ENCODE measurements at regions not wholly inside any gene's neighbourhood (a gene's known extent, or its start where the extent isn't known, plus 50 kb on each side); places are given as distances from the start of the nearest gene placed in this dataset.
"Not testable (repeated sequence)": the region's sequence is repeated elsewhere in the genome, so short reads cannot be mapped to it uniquely, and the experiment has no call there.

DNA sequence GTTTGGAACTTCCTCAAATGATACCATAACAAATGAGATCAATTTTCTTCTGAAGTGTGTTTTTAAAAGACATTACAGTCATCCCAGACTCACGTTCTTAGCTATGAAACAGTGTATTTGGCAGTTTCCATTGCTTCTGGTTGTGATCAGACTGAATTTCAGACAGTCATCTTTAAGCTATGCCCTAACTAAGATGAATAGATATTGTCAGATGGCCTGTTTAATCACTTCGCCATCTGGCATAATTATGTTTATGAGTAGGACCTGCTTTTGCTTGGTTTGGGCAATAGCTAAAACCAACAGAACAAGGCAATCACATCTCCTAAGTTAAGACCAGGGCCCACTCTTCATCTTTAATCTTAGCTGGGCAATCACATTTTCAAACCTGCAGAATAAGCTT, 313.1 kb downstream of the SV2B start:
- Histone ChIP-seq H3K4me1 (no peaks in the 10 kb centered on the region), H3K9me3 (no peaks in the 10 kb centered on the region), H3K27me3 (peaks cover 0 to 4% (median 0%) of the 10 kb centered on the region in 4 donors), H3K27ac (no peak overlapping the region), H3K4me3 (no peak overlapping the region), H3K36me3 (no peaks in the 10 kb centered on the region)
- TF ChIP-seq POLR2A (IDR thresholded peaks at IDR 0.05) = no peak
- TF ChIP-seq, protein P1, sequence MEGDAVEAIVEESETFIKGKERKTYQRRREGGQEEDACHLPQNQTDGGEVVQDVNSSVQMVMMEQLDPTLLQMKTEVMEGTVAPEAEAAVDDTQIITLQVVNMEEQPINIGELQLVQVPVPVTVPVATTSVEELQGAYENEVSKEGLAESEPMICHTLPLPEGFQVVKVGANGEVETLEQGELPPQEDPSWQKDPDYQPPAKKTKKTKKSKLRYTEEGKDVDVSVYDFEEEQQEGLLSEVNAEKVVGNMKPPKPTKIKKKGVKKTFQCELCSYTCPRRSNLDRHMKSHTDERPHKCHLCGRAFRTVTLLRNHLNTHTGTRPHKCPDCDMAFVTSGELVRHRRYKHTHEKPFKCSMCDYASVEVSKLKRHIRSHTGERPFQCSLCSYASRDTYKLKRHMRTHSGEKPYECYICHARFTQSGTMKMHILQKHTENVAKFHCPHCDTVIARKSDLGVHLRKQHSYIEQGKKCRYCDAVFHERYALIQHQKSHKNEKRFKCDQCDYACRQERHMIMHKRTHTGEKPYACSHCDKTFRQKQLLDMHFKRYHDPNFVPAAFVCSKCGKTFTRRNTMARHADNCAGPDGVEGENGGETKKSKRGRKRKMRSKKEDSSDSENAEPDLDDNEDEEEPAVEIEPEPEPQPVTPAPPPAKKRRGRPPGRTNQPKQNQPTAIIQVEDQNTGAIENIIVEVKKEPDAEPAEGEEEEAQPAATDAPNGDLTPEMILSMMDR (IDR thresholded peaks at IDR 0.05) = no peak
- intact Hi-C loops (cut with DNase I) = no loop called here
- 72 to 73% methylated on average over 2 of the region's 2 CpGs for WGBS, 2 donors
- DNase-seq = no peak

DNA sequence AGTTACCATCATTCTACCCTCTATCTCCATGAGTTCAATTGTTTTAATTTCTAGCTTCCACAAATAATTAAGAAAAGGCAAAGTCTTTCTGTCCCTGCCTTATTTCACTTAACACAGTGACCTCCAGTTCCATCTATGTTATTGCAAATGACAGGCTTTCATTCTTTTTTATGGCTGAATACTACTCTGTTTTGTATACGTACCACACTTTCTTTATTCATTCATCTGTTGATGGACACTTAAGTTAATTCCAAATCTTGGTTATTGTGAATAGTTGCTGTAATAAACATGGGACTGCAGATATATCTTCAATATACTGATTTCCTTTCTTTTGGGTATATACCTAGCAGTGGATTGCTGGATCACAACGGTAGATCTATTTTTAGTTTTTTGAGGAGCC, 314.1 kb downstream of the SV2B start:
- no peak for DNase-seq
- Histone ChIP-seq H3K27me3 (no peaks in the 10 kb centered on the region), H3K27ac (no peak overlapping the region), H3K4me1 (no peaks in the 10 kb centered on the region), H3K4me3 (no peak overlapping the region), H3K9me3 (no peaks in the 10 kb centered on the region), H3K36me3 (no peaks in the 10 kb centered on the region)
- intact Hi-C loops (cut with DNase I) = no loop called here
- 87 to 91% methylated on average over 2 of the region's 2 CpGs for WGBS, 2 donors
- TF ChIP-seq POLR2A (IDR thresholded peaks at IDR 0.05) = no peak
- TF ChIP-seq, protein P1 (IDR thresholded peaks at IDR 0.05) = no peak

DNA sequence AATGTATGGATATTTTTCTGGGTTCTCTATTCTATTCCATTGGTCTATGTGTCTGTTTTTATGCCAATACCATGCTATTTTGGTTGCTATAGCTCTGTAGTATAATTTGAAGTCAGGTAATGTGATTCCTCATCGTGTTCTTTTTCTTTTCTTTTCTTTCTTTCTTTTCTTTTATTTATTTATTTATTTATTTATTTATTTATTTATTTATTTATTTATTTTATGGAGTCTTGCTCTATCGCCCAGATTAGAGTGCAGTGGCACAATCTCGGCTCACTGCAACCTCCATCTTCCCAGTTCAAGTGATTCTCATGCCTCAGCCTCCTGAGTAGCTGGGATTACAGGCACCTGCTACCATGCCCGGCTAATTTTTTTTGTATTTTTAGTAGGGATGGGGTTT, 315.2 kb downstream of the SV2B start:
- H3K36me3 ChIP-seq; intact Hi-C loops (cut with DNase I); H3K4me1 ChIP-seq; H3K27me3 ChIP-seq; H3K27ac ChIP-seq; H3K4me3 ChIP-seq; H3K9me3 ChIP-seq; DNase-seq: not testable (repeated sequence)
- 86 to 87% methylated on average over 4 of the region's 4 CpGs for WGBS, 2 donors

DNA sequence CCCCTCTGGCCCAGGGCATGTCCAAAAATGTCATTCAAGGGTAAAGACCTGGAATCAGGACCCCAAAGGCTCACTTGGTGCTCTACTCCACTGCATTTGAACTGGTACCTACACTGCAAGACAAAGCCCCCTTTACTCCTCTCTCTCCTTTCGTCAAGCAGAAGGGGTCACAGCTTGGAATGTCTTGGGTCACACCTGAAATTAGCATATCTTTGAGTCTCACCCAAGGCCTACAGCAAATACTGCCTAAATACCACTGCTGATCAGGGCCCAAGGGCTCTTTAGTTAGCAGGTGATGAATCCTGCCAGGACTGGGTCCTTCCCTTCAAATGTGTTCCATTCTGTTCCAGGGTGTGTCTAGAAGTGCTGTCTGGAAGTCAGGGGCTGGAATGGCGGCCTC, 320.6 kb downstream of the SV2B start:
- H3K9me3 ChIP-seq = no peaks in the 10 kb centered on the region
- H3K27me3 ChIP-seq = peaks cover 0 to 19% (median 0%) of the 10 kb centered on the region in 4 donors
- DNase-seq = no peak
- no peak overlapping the region for H3K4me3 ChIP-seq
- WGBS, 2 donors = 91% methylated on average over 2 of the region's 2 CpGs; no CpG with 5 or more reads in 1 of the 2 donors
- H3K27ac ChIP-seq = no peak overlapping the region
- no peak for TF ChIP-seq POLR2A (IDR thresholded peaks at IDR 0.05)
- TF ChIP-seq, protein P1 (IDR thresholded peaks at IDR 0.05) = no peak
- no peaks in the 10 kb centered on the region for H3K36me3 ChIP-seq
- H3K4me1 ChIP-seq = no peaks in the 10 kb centered on the region
- intact Hi-C loops (cut with DNase I) = no loop called here

DNA sequence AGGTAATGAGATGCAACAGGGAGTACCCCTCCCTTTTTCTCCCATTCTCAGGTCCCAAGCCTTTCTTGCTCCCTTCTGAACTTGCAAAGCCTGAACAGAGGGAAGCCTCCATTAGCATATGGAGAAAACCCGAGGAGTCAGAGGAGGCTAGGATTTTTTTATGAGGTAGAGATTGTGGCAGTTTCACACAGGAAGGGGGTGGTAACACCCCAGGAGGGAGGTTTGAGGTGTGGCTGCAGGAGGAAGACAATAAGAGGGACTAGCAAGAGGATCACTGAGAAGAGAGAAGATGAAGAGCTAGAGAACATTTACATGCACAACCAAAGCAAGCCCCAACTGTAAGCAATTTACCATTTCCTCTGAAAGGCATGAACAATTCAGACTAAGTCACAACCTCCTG, 322.7 kb downstream of the SV2B start:
- Histone ChIP-seq H3K27ac (no peak overlapping the region), H3K36me3 (no peaks in the 10 kb centered on the region), H3K9me3 (no peaks in the 10 kb centered on the region), H3K4me1 (no peaks in the 10 kb centered on the region), H3K4me3 (no peak overlapping the region), H3K27me3 (peaks cover 0 to 19% (median 0%) of the 10 kb centered on the region in 4 donors)
- 18 to 30% methylated on average over 1 of the region's 1 CpG for WGBS, 2 donors
- TF ChIP-seq POLR2A (IDR thresholded peaks at IDR 0.05) = no peak
- TF ChIP-seq, protein P1 (IDR thresholded peaks at IDR 0.05) = no peak
- intact Hi-C loops (cut with DNase I) = no loop called here
- no peak for DNase-seq

DNA sequence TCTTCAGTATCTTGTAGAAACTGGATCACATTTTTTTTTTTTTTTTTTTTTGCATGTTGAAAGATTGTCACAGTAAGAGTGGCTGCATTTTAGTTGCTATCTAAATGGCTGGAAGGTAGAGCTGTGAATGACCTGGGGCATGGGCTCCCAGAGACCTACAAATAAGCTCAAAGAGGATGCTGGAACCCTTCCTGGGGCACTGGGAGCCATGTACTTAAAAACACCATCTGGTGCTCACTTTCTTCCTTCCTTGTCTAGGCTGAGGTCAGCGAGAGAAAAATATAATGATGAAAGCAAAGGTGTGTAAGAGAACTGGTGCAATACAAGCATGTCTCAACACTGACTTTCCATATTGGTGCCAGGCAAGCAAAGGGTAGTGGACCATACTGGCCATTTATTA, 323.9 kb downstream of the SV2B start:
- no peak for DNase-seq
- Histone ChIP-seq H3K27ac (no peak overlapping the region), H3K27me3 (peaks cover 0 to 19% (median 0%) of the 10 kb centered on the region in 4 donors), H3K9me3 (no peaks in the 10 kb centered on the region), H3K4me3 (no peak overlapping the region), H3K4me1 (no peaks in the 10 kb centered on the region), H3K36me3 (no peaks in the 10 kb centered on the region)
- WGBS, 2 donors = 44% methylated on average over 1 of the region's 1 CpG
- intact Hi-C loops (cut with DNase I) = no loop called here
- no peak for TF ChIP-seq POLR2A (IDR thresholded peaks at IDR 0.05)
- TF ChIP-seq, protein P1 (IDR thresholded peaks at IDR 0.05) = no peak
